SH-SY5Y (cell line): ENCODE measurements at regions not wholly inside any gene's neighbourhood (a gene's known extent, or its start where the extent isn't known, plus 50 kb on each side); places are given as distances from the start of the nearest gene placed in this dataset.

Experiments used
- GATA2 ChIP-seq: IDR thresholded peaks from 2 replicates; pipeline ENCODE4 v1.6.1; 2011; ENCODE audit warnings: mild to moderate bottlenecking, low read depth, low read length
- GATA3 ChIP-seq: IDR thresholded peaks from 2 replicates; pipeline ENCODE4 v1.6.1; 2011; ENCODE audit warnings: low read depth, mild to moderate bottlenecking, low read length, moderate library complexity

GRCh38 chr2:234691968-234692955 lies 195.4 kb upstream of the ARL4C start:
- TF ChIP-seq GATA2, result no peak
- no peak for TF ChIP-seq GATA3
